CD4-positive, CD25-positive, alpha-beta regulatory T cell (primary cell): ENCODE measurements at regions not wholly inside any gene's neighbourhood (a gene's known extent, or its start where the extent isn't known, plus 50 kb on each side); places are given as distances from the start of the nearest gene placed in this dataset.

Experiments used
- ATAC-seq, 2 donors: fragments of 150-1000 bp; cut with Tn5 transposase; one replicate each; pipeline ENCODE4 v1.10.0; 2021; ENCODE audit warnings: low read depth in 2 of 2, moderate number of reproducible peaks in 2 of 2, moderate library complexity in 1 of 2
- DNase-seq, 3 donors: peaks; one replicate each; pipeline versions ENCODE4 v3.0.0 to v3.0.0-alpha.2; 2012 to 2022; ENCODE audit warnings: mixed read lengths in 1 of 3
- H3K27ac ChIP-seq: one replicate; pipeline ENCODE4 v1.7.0; 2013; ENCODE audit warnings: mild to moderate bottlenecking, low read length; ENCODE audit not compliant: insufficient read depth, poor library complexity, severe bottlenecking
- H3K27me3 ChIP-seq: one replicate; pipeline ENCODE4 v1.7.0; 2013; ENCODE audit warnings: low read length; ENCODE audit not compliant: control insufficient read depth, insufficient read depth
- H3K36me3 ChIP-seq: one replicate; pipeline ENCODE4 v1.7.0; 2013; ENCODE audit warnings: mild to moderate bottlenecking, low read length, moderate library complexity; ENCODE audit not compliant: control insufficient read depth, insufficient read depth
- H3K4me1 ChIP-seq: 2 replicates; pipeline ENCODE4 v1.7.0; 2013; ENCODE audit warnings: mild to moderate bottlenecking, low read length; ENCODE audit not compliant: insufficient read depth, control insufficient read depth, poor library complexity, severe bottlenecking
- H3K4me3 ChIP-seq: one replicate; pipeline ENCODE4 v1.7.0; 2013; ENCODE audit warnings: low read depth, mild to moderate bottlenecking, low read length, moderate library complexity
- H3K9me3 ChIP-seq, 2 experiments: 1 replicate in 1 of 2; 2 replicates in 1 of 2; pipeline ENCODE4 v1.7.0; 2013; ENCODE audit warnings: low read length in 2 of 2, mild to moderate bottlenecking in 1 of 2, moderate library complexity in 1 of 2; ENCODE audit not compliant: control insufficient read depth in 2 of 2
- H3K27ac Mint-ChIP-seq, 3 donors: one replicate each; pipeline ENCODE4 v1.8.0; 2020 to 2022; ENCODE audit warnings: mild to moderate bottlenecking in 3 of 3, mixed read lengths in 3 of 3, moderate library complexity in 2 of 3
- H3K27me3 Mint-ChIP-seq: one replicate; pipeline ENCODE4 v1.8.0; 2022; ENCODE audit warnings: mild to moderate bottlenecking, mixed read lengths
- H3K36me3 Mint-ChIP-seq: one replicate; pipeline ENCODE4 v1.8.0; 2020; ENCODE audit warnings: mixed read lengths
- H3K4me1 Mint-ChIP-seq, 4 donors: one replicate each; pipeline ENCODE4 v1.8.0; 2020 to 2022; ENCODE audit warnings: mixed read lengths in 4 of 4, mild to moderate bottlenecking in 1 of 4
- H3K4me3 Mint-ChIP-seq, 4 donors: one replicate each; pipeline ENCODE4 v1.8.0; 2020 to 2022; ENCODE audit warnings: mild to moderate bottlenecking in 4 of 4, mixed read lengths in 4 of 4, moderate library complexity in 3 of 4
- H3K9me3 Mint-ChIP-seq, 7 donors: one replicate each; pipeline ENCODE4 v1.8.0; 2020 to 2022; ENCODE audit warnings: mixed read lengths in 7 of 7, mild to moderate bottlenecking in 3 of 7, moderate library complexity in 2 of 7

- no peak overlapping the region for H3K27ac ChIP-seq
- H3K4me1 Mint-ChIP-seq: no peaks in the 10 kb centered on the region
- H3K4me1 ChIP-seq: no peaks in the 10 kb centered on the region
- no peak for ATAC-seq
- no peak for DNase-seq
- no peak overlapping the region for H3K4me3 Mint-ChIP-seq
- no peaks in the 10 kb centered on the region for H3K36me3 Mint-ChIP-seq
- no peak overlapping the region for H3K4me3 ChIP-seq
- no peak overlapping the region for H3K27ac Mint-ChIP-seq
- H3K9me3 Mint-ChIP-seq: no peaks in the 10 kb centered on the region
- H3K27me3 ChIP-seq: no peaks in the 10 kb centered on the region
- no peaks in the 10 kb centered on the region for H3K27me3 Mint-ChIP-seq
- no peaks in the 10 kb centered on the region for H3K36me3 ChIP-seq
- H3K9me3 ChIP-seq: no peaks in the 10 kb centered on the region
Measured at GRCh38 chr7:18234519-18234918, 206.9 kb upstream of the PRPS1L1 start.

GRCh38 chr7:18235819-18236218 is 208.2 kb upstream of the PRPS1L1 start:
- Mint-ChIP-seq H3K27me3 (no peaks in the 10 kb centered on the region), H3K27ac (no peak overlapping the region), H3K9me3 (no peaks in the 10 kb centered on the region), H3K36me3 (no peaks in the 10 kb centered on the region), H3K4me3 (no peak overlapping the region), H3K4me1 (no peaks in the 10 kb centered on the region)
- no peak overlapping the region for H3K27ac ChIP-seq
- ATAC-seq (no peak), DNase-seq (no peak)
- no peaks in the 10 kb centered on the region for H3K27me3 ChIP-seq
- no peaks in the 10 kb centered on the region for H3K4me1 ChIP-seq
- H3K9me3 ChIP-seq: no peaks in the 10 kb centered on the region
- no peak overlapping the region for H3K4me3 ChIP-seq
- H3K36me3 ChIP-seq: no peaks in the 10 kb centered on the region

GRCh38 chr7:18239212-18239611 is 211.6 kb upstream of the PRPS1L1 start:
- H3K36me3 ChIP-seq: no peaks in the 10 kb centered on the region
- no peaks in the 10 kb centered on the region for H3K9me3 ChIP-seq
- H3K4me3 ChIP-seq: no peak overlapping the region
- no peaks in the 10 kb centered on the region for H3K4me1 ChIP-seq
- no peak overlapping the region for H3K27ac Mint-ChIP-seq
- no peaks in the 10 kb centered on the region for H3K4me1 Mint-ChIP-seq
- no peak for DNase-seq
- H3K36me3 Mint-ChIP-seq: no peaks in the 10 kb centered on the region
- H3K27me3 Mint-ChIP-seq: no peaks in the 10 kb centered on the region
- H3K27ac ChIP-seq: no peak overlapping the region
- peaks cover 0 to 3% (median 0%) of the 10 kb centered on the region in 7 donors for H3K9me3 Mint-ChIP-seq
- no peak for ATAC-seq
- H3K27me3 ChIP-seq: no peaks in the 10 kb centered on the region
- H3K4me3 Mint-ChIP-seq: no peak overlapping the region

GRCh38 chr7:18241543-18242231 is 214.0 kb upstream of the PRPS1L1 start:
- Mint-ChIP-seq H3K4me1 (no peaks in the 10 kb centered on the region), H3K9me3 (peaks cover 0 to 6% (median 1%) of the 10 kb centered on the region in 7 donors), H3K36me3 (no peaks in the 10 kb centered on the region), H3K27ac (no peak overlapping the region), H3K27me3 (no peaks in the 10 kb centered on the region), H3K4me3 (no peak overlapping the region)
- no peaks in the 10 kb centered on the region for H3K27me3 ChIP-seq
- DNase-seq: no peak
- H3K9me3 ChIP-seq: no peaks in the 10 kb centered on the region
- no peak overlapping the region for H3K27ac ChIP-seq
- ATAC-seq: no peak
- no peak overlapping the region for H3K4me3 ChIP-seq
- H3K36me3 ChIP-seq: no peaks in the 10 kb centered on the region
- no peaks in the 10 kb centered on the region for H3K4me1 ChIP-seq

GRCh38 chr7:18243731-18244130 is 216.1 kb upstream of the PRPS1L1 start:
- no peaks in the 10 kb centered on the region for H3K36me3 Mint-ChIP-seq
- Histone ChIP-seq H3K4me3 (no peak overlapping the region), H3K4me1 (no peaks in the 10 kb centered on the region), H3K27ac (no peak overlapping the region), H3K36me3 (no peaks in the 10 kb centered on the region), H3K27me3 (no peaks in the 10 kb centered on the region), H3K9me3 (no peaks in the 10 kb centered on the region)
- no peak overlapping the region for H3K27ac Mint-ChIP-seq
- no peaks in the 10 kb centered on the region for H3K27me3 Mint-ChIP-seq
- peaks cover 0 to 11% (median 5%) of the 10 kb centered on the region in 7 donors for H3K9me3 Mint-ChIP-seq
- ATAC-seq (no peak), DNase-seq (no peak)
- H3K4me3 Mint-ChIP-seq: no peak overlapping the region
- H3K4me1 Mint-ChIP-seq: no peaks in the 10 kb centered on the region

- Histone ChIP-seq H3K36me3 (no peaks in the 10 kb centered on the region), H3K9me3 (peaks cover 0 to 4% of the 10 kb centered on the region in 2 experiments), H3K27me3 (no peaks in the 10 kb centered on the region), H3K4me1 (no peaks in the 10 kb centered on the region), H3K4me3 (no peak overlapping the region), H3K27ac (no peak overlapping the region)
- Mint-ChIP-seq H3K4me3 (no peak overlapping the region), H3K27me3 (no peaks in the 10 kb centered on the region), H3K4me1 (no peaks in the 10 kb centered on the region), H3K9me3 (peaks cover 0 to 27% (median 9%) of the 10 kb centered on the region in 7 donors), H3K27ac (no peak overlapping the region), H3K36me3 (no peaks in the 10 kb centered on the region)
- ATAC-seq (no peak), DNase-seq (no peak)
Measured at GRCh38 chr7:18250133-18250532, 222.5 kb upstream of the PRPS1L1 start.

GRCh38 chr7:18257711-18258110 is 230.1 kb upstream of the PRPS1L1 start:
- H3K27me3 ChIP-seq: no peaks in the 10 kb centered on the region
- no peak overlapping the region for H3K4me3 Mint-ChIP-seq
- DNase-seq (no peak), ATAC-seq (no peak)
- peaks cover 0 to 21% (median 2%) of the 10 kb centered on the region in 7 donors for H3K9me3 Mint-ChIP-seq
- H3K4me1 Mint-ChIP-seq: no peaks in the 10 kb centered on the region
- H3K27ac Mint-ChIP-seq: no peak overlapping the region
- H3K4me1 ChIP-seq: no peaks in the 10 kb centered on the region
- H3K36me3 Mint-ChIP-seq: no peaks in the 10 kb centered on the region
- H3K4me3 ChIP-seq: no peak overlapping the region
- H3K9me3 ChIP-seq: no peaks in the 10 kb centered on the region
- no peaks in the 10 kb centered on the region for H3K27me3 Mint-ChIP-seq
- H3K27ac ChIP-seq: no peak overlapping the region
- no peaks in the 10 kb centered on the region for H3K36me3 ChIP-seq

- Mint-ChIP-seq H3K9me3 (peaks cover 0 to 12% (median 2%) of the 10 kb centered on the region in 7 donors), H3K4me3 (no peak overlapping the region), H3K4me1 (no peaks in the 10 kb centered on the region), H3K27me3 (no peaks in the 10 kb centered on the region), H3K36me3 (no peaks in the 10 kb centered on the region), H3K27ac (no peak overlapping the region)
- Histone ChIP-seq H3K36me3 (no peaks in the 10 kb centered on the region), H3K27me3 (no peaks in the 10 kb centered on the region), H3K9me3 (no peaks in the 10 kb centered on the region), H3K4me3 (no peak overlapping the region), H3K4me1 (no peaks in the 10 kb centered on the region), H3K27ac (no peak overlapping the region)
- DNase-seq: no peak
- ATAC-seq: no peak
Measured at GRCh38 chr7:18262058-18262457, 233.5 kb upstream of the HDAC9 start.
